Ascending aorta (tissue), 2 donors: ENCODE measurements at regions not wholly inside any gene's neighbourhood (a gene's known extent, or its start where the extent isn't known, plus 50 kb on each side); places are given as distances from the start of the nearest gene placed in this dataset.
A peak's percentile ranks its signal among the peaks of the same experiment; 100 is the strongest.

Experiments
- DNase-seq, 2 donors: peaks; one replicate each; pipeline ENCODE4 v3.0.0-alpha.2; 2019; ENCODE audit warnings: low spot score in 2 of 2
- H3K27ac ChIP-seq, 2 donors: fragments of 200-600 bp; sonication (generic); one replicate each; pipeline ENCODE4 v1.5.1; 2016 to 2017; ENCODE audit warnings: mild to moderate bottlenecking in 1 of 2
- H3K27me3 ChIP-seq: fragments of 200-600 bp; sonication (generic); one replicate; pipeline ENCODE4 v1.5.1; 2017
- H3K36me3 ChIP-seq, 2 donors: fragments of 200-600 bp; sonication (generic); one replicate each; pipeline ENCODE4 v1.5.1; 2016
- H3K4me1 ChIP-seq, 2 donors: fragments of 200-600 bp; sonication (generic); one replicate each; pipeline ENCODE4 v1.5.1; 2016 to 2017; ENCODE audit warnings: mild to moderate bottlenecking in 1 of 2
- H3K4me3 ChIP-seq, 2 donors: fragments of 200-600 bp; sonication (generic); one replicate each; pipeline ENCODE4 v1.5.1; 2016 to 2017; ENCODE audit warnings: mild to moderate bottlenecking in 1 of 2
- H3K9me3 ChIP-seq, 2 donors: fragments of 200-600 bp; sonication (generic); one replicate each; pipeline ENCODE4 v1.5.1; 2016
- intact Hi-C: fragments of 100-400 bp; cut with DNase I; formaldehyde crosslinking; loops from one replicate; pipeline ENCODE4 v1.15.1; 2023
- TF ChIP-seq, protein P1 (sequence below), 3 experiments: fragments of 200-600 bp in 2 of 3; fragments of 450-650 bp in 1 of 3; sonication (generic) in 2 of 3; IDR thresholded peaks; one replicate each; pipeline ENCODE4 v1.5.1; 2016 to 2019; ENCODE audit warnings: antibody characterized with exemption in 3 of 3, mild to moderate bottlenecking in 1 of 3, moderate library complexity in 1 of 3

GRCh38 chr10:129253161-129253864 lies 213.7 kb upstream of the MGMT start:
- no peak for DNase-seq
- Histone ChIP-seq H3K27ac (no peak overlapping the region), H3K27me3 (no peaks in the 10 kb centered on the region), H3K9me3 (no peaks in the 10 kb centered on the region), H3K4me1 (no peaks in the 10 kb centered on the region), H3K4me3 (no peak overlapping the region), H3K36me3 (no peaks in the 10 kb centered on the region)
- TF ChIP-seq, protein P1, sequence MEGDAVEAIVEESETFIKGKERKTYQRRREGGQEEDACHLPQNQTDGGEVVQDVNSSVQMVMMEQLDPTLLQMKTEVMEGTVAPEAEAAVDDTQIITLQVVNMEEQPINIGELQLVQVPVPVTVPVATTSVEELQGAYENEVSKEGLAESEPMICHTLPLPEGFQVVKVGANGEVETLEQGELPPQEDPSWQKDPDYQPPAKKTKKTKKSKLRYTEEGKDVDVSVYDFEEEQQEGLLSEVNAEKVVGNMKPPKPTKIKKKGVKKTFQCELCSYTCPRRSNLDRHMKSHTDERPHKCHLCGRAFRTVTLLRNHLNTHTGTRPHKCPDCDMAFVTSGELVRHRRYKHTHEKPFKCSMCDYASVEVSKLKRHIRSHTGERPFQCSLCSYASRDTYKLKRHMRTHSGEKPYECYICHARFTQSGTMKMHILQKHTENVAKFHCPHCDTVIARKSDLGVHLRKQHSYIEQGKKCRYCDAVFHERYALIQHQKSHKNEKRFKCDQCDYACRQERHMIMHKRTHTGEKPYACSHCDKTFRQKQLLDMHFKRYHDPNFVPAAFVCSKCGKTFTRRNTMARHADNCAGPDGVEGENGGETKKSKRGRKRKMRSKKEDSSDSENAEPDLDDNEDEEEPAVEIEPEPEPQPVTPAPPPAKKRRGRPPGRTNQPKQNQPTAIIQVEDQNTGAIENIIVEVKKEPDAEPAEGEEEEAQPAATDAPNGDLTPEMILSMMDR (IDR thresholded peaks at IDR 0.05) = no peak
- intact Hi-C loops = no loop called here

GRCh38 chr10:129253865-129254179 lies 213.2 kb upstream of the MGMT start:
- intact Hi-C loops = no loop called here
- Histone ChIP-seq H3K36me3 (no peaks in the 10 kb centered on the region), H3K27ac (no peak overlapping the region), H3K4me3 (no peak overlapping the region), H3K9me3 (no peaks in the 10 kb centered on the region), H3K4me1 (no peaks in the 10 kb centered on the region), H3K27me3 (no peaks in the 10 kb centered on the region)
- TF ChIP-seq, protein P1 (IDR thresholded peaks at IDR 0.05) = no peak
- DNase-seq = no peak

DNA sequence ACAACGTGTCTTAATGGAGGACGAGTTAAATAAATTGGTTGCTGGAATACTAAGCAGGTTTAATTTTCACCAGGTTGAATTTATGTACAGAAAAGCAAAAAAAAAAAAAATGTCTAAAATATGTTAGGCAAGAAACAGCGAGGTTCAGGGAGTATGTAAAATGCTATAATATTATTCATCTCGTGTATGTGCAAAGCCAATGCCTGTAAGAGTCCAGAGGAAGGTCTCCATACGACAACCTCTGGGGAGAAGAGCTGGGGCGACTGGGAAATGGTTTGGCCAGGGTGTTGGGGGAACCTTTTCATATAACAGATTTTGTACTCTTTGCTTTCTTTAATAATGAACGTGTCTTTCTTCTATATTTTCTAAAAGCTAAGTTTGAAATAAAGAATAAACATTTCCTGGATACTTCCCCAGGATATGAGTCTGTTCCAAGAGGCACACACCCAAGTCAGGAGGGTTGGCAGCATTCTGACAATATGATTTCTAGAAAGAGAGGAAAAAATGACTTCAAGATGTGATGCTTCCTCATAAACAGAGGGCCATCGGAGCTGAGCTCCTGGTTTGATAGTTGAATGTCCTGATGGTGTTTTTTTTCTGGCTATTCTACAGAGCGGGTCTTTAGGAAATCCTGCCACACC lies 208.6 kb upstream of the MGMT start:
- Histone ChIP-seq H3K27me3 (no peaks in the 10 kb centered on the region), H3K4me3 (no peak overlapping the region), H3K9me3 (no peaks in the 10 kb centered on the region), H3K4me1 (no peaks in the 10 kb centered on the region), H3K36me3 (no peaks in the 10 kb centered on the region), H3K27ac (peak overlapping the region in 1 of 2 donors; percentile 13)
- DNase-seq = no peak
- intact Hi-C loops = no loop called here
- TF ChIP-seq, protein P1 (IDR thresholded peaks at IDR 0.05) = no peak

- H3K27ac ChIP-seq = peak overlapping the region in 1 of 2 donors; percentile 13
- no peaks in the 10 kb centered on the region for H3K36me3 ChIP-seq
- H3K4me1 ChIP-seq = no peaks in the 10 kb centered on the region
- no peak overlapping the region for H3K4me3 ChIP-seq
- H3K9me3 ChIP-seq = no peaks in the 10 kb centered on the region
- DNase-seq = no peak
- intact Hi-C loops = no loop called here
- TF ChIP-seq, protein P1 (IDR thresholded peaks at IDR 0.05) = no peak
- no peaks in the 10 kb centered on the region for H3K27me3 ChIP-seq
Measured at GRCh38 chr10:129259128-129259815, 207.8 kb upstream of the MGMT start.

GRCh38 chr10:129272176-129272575 lies 194.9 kb upstream of the MGMT start:
- intact Hi-C loops = no loop called here
- no peak for DNase-seq
- TF ChIP-seq, protein P1 (IDR thresholded peaks at IDR 0.05) = no peak

More at GRCh38 chr10:129272176-129272575, 194.9 kb upstream of the MGMT start:
- Histone ChIP-seq H3K27me3 (no peaks in the 10 kb centered on the region), H3K9me3 (no peaks in the 10 kb centered on the region), H3K36me3 (no peaks in the 10 kb centered on the region), H3K27ac (no peak overlapping the region), H3K4me1 (no peaks in the 10 kb centered on the region), H3K4me3 (no peak overlapping the region)
